Choroid plexus epithelial cell (primary cell): ENCODE measurements at regions not wholly inside any gene's neighbourhood (a gene's known extent, or its start where the extent isn't known, plus 50 kb on each side); places are given as distances from the start of the nearest gene placed in this dataset.

Source experiments
- DNase-seq: peaks from one replicate; pipeline ENCODE4 v3.0.0-alpha.2; 2010; ENCODE audit warnings: low read depth
- H3K4me3 ChIP-seq: 2 replicates; pipeline ENCODE4 v1.5.1; 2011; ENCODE audit warnings: low read depth, mild to moderate bottlenecking, control low read depth, low read length, moderate library complexity
- CTCF ChIP-seq: conservative IDR thresholded peaks from 2 replicates; pipeline ENCODE4 v1.5.1; 2011; ENCODE audit warnings: low read depth, mild to moderate bottlenecking, control low read depth, inconsistent platforms, low read length, moderate library complexity

- no peak overlapping the region for H3K4me3 ChIP-seq
- no peak for TF ChIP-seq CTCF
- no peak for DNase-seq
Measured at GRCh38 chr16:54412037-54412436, 125.5 kb upstream of the IRX3 start.

DNA sequence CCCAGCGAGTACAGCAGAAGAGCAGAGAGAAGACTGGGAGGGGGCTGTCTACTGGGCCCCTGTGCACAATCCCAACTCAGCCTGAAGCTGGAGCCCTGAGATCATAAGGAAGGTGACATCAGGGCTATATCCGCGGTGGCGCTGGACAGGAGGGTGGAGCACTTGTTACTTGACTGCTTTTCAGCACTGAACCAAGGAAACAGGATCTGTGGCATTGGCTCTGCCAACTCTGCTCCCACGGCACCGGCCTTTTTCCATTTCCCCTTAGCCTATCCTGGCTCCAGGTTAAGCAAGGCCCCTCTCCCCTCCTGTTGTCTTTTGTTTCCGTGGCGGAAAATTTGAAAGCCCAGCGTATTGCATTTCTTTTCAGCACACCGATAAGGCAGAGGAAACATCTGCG lies 125.0 kb upstream of the IRX3 start:
- no peak for DNase-seq
- no peak overlapping the region for H3K4me3 ChIP-seq
- no peak for TF ChIP-seq CTCF

DNA sequence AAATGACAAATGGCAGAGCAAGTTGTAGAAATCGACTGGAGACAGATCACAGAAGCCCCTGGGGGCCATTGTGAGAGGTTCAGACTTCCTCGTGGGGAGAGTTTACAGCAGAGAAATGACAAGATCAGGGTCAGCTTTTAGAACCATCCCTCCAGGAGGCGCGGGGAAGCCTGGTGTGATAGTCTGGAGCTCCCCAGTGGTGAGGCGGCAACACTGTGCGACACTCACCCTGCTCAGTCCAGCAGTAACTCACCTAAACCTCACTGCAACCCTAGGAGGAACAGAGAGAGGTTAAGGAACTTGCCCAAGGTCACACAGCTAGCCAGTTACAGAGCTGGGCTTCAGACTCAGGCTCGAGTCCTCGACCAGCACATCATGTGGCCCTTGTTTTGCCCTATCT lies 123.4 kb upstream of the IRX3 start:
- TF ChIP-seq CTCF = no peak

GRCh38 chr16:54407596-54407995 lies 121.0 kb upstream of the IRX3 start:
- no peak overlapping the region for H3K4me3 ChIP-seq
- no peak for TF ChIP-seq CTCF
- peak; percentile 62 for DNase-seq

More for the DNA sequence above, 123.4 kb upstream of the IRX3 start:
- no peak overlapping the region for H3K4me3 ChIP-seq
- no peak for DNase-seq

DNA sequence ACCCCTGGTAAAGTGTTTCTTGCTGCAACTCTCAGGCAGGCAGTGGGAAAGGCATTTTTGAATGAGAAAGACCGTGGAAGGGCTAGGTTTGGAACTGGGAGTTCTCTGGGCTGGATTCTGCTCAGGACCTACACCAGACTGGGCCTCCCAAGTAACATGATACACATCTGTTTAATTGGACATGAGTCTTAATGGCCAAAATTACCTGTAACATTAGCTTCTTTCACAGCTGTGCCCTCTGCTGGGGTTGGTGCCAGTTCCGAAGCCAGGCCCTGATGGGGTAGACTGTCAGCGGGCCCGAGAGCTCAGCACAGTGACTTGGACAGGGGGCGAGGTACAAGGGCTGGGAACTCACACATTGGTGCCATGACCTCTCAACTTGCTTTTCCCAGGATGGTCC lies 118.9 kb upstream of the IRX3 start:
- no peak overlapping the region for H3K4me3 ChIP-seq
- DNase-seq = no peak
- no peak for TF ChIP-seq CTCF

GRCh38 chr16:54403580-54403979 lies 117.0 kb upstream of the IRX3 start:
- DNase-seq = no peak
- no peak for TF ChIP-seq CTCF
- no peak overlapping the region for H3K4me3 ChIP-seq

DNA sequence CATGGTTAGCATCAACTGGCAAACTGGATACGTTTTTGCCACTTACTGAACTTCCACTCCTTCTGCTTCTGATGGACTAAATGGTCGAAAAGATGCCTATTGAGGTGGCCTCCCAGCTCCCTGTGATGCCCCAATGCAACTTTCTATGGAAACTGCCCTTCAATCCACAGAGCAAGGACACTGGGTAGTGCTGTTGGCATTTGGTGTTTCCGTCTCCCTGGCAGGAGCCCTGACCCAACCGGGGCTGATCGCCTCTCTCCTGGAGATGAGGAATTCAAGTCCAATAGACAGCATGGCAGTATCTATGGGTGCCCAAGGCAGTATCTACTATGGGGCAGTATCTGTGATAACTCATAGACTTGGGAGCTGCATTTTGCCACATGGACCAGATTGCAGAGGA lies 116.3 kb upstream of the IRX3 start:
- no peak for DNase-seq
- H3K4me3 ChIP-seq = no peak overlapping the region
- no peak for TF ChIP-seq CTCF
